Left renal cortex interstitium (tissue), 4 donors: ENCODE measurements at regions not wholly inside any gene's neighbourhood (a gene's known extent, or its start where the extent isn't known, plus 50 kb on each side); places are given as distances from the start of the nearest gene placed in this dataset.

Experiments used
- DNase-seq, 4 donors: peaks; one replicate each; pipeline ENCODE4 v3.0.0-alpha.2; 2013; ENCODE audit warnings: low read depth in 4 of 4, low spot score in 2 of 4, missing footprints in 1 of 4

- no peak for DNase-seq
These were observed 91.2 kb upstream of the KAZN start for GRCh38 chr1:14507262-14507661.

DNA sequence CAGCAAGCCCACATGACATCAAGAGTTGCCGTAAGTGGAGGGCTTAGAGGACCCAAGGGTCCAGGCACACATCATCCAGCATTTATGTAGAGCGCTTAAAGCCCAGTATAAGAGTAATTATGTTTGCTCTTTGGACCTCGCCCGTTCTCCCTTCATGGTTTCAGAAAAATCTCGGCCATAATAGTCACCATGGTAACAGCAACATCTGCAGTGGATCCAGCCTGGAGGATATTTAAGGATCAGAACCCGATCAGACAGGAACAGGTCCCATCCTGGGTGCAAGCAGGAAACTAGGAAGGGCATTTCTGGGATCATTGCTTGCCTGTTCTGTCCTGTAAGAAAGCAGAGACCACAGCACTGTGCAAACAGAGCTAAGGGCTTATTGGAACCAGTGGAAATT lies 89.9 kb upstream of the KAZN start:
- no peak for DNase-seq

GRCh38 chr1:14511166-14511680 lies 87.3 kb upstream of the KAZN start:
- DNase-seq: no peak

- DNase-seq: no peak
These were observed 86.5 kb upstream of the KAZN start for GRCh38 chr1:14511796-14512585.

DNA sequence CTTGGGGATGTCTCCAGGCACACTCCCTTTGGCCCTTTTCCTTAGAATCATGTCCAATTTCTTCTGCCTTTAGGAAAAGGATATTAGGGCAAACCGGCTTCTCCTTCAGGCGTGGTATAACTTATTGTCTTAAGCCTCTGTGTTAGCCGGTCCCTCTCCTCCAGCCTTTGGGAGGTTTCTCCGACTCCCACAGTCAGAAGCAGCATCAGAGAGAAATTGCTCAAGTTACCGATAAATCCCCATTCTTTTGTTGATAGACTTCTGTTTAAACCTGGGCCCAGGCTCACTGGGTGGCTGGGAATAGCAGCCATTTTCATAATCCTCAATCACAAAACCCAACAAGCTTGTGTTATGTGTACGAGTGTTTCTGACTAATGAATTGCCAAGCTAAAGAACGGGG lies 85.4 kb upstream of the KAZN start:
- DNase-seq: no peak

DNA sequence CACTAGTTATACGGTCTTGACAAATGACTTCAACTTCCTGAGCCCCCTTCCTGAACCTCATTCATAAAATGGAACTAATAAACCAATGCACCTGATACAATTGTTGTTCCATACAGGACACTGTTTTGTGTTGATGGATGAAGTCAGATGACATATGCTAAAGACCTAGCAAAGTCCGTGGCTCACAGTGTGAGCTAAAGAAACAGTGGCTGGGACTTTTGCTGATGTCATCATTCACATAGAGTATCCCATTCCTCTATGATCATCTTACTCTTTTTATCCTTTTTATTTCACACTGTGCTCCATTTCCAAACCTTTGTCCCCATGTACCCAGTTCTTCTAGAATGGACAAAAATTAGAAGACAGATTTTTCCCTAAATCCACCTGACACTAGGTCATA lies 83.7 kb upstream of the KAZN start:
- DNase-seq: no peak

- no peak for DNase-seq
These were observed 81.3 kb upstream of the KAZN start for GRCh38 chr1:14516974-14517840.

DNA sequence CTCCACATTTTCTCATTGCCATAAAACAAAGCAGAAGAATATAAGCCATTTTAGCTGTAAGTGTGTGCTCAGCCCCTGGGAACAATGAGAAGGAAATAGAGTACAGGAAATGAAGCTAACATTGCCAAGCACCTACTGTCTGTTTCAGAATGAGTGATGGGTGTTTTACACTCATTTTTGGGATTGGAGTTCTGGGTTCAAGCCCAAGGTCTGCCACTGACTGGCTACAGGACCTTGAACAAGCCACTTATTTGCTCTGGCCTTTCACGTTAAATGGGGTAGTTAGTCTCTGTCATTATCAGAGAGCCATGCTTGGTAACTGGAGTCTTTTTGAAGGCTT lies 80.7 kb upstream of the KAZN start:
- no peak for DNase-seq

DNA sequence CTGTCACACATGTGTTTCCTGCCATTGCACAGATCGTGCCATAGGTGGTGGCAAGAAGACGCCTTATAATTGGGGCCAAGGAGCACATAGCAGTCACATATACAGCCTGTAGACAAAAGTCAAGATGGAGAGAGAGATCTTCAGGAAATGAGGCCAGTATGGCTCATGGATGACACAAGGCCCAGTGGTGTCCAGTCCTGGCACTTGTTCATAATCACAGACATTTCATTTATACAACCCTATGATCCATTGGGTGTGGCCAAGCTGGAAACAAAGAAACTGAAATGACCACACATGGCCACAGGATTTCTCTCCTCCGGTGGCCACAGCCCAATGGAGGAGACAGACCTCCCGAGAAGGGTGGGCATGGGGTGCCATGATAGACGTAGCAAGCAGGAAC lies 78.5 kb upstream of the KAZN start:
- DNase-seq: no peak

GRCh38 chr1:14520514-14521163 lies 77.8 kb upstream of the KAZN start:
- no peak for DNase-seq

- DNase-seq: no peak
These were observed 76.9 kb upstream of the KAZN start for GRCh38 chr1:14521622-14522021.

DNA sequence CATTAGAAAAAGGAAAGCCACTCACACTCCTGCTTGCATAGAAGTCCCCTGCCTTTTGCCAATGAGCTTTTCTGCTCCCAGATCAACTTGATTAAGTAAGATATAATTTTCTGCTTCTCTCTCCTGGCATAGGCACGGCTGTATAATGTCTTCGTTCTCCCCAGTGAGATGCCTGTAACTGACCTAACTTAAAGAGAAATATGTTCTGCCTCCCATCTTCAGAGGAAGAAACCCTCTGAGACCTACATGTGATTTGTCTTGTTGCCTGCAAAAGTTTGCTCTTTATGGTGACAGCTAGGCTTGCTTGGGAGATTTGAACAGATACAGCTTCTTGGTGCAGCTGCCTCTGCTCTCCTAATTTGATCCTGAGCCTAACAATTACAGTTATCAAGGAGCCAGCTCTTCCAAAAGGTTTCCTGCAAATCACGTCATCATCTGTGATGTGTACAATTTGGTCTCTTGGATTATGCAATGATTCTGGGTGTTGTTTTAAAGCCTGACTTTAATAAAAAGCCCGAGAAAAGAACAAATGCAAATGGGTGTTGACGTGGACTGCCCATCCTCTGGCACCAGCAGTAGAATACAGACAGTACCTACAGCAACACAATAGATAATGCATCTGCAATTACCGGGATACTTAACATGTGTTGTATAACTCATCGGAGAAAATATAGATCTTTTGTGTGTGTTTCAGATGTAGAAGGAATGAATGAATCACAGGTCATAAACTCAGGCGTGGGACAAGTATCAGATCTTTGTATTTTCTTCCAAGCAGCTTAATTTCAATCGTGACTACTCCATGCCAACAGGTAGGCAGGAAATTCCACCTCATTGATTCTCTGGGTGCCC lies 76.2 kb upstream of the KAZN start:
- DNase-seq: no peak

GRCh38 chr1:14522926-14523241 lies 75.6 kb upstream of the KAZN start:
- DNase-seq: no peak

DNA sequence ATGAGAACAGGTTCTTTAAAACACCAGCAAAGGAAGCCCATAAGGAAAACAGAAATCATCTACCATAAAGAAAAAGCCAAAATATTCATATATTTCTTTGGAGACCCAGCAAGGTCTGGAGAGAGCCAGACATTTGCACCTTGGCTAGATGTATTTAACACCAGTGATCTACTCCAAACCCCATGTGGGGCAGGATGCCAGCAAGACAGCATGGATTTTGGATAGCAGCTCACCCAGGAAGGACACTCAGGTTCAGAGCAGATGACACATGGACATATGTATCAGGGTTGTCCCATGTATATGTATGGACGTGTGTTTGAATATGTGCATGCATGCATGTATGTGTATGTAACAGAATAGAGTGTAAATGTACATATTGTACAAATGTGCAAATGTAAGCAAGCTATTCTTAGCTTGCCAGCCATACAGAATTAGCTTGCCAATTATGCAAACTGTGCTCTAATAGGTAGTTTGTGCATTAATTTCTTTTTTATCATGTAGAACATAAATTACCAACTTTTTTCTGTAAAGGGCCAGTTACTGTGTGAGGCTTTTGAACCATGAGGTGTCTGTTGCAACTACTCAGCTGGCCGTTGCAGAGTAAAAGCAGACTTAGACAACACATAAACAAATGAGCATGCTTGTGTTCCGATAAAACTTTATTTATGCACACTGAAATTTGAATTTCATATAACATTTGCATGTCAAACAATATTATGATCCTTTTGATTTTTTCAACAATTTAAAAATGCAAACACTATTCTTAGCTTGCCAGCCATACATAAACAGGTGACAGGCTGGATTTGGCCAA lies 73.5 kb upstream of the KAZN start:
- no peak for DNase-seq

GRCh38 chr1:14529475-14529874 lies 69.0 kb upstream of the KAZN start:
- DNase-seq: no peak

- DNase-seq: no peak
These were observed 67.0 kb upstream of the KAZN start for GRCh38 chr1:14531519-14531918.

DNA sequence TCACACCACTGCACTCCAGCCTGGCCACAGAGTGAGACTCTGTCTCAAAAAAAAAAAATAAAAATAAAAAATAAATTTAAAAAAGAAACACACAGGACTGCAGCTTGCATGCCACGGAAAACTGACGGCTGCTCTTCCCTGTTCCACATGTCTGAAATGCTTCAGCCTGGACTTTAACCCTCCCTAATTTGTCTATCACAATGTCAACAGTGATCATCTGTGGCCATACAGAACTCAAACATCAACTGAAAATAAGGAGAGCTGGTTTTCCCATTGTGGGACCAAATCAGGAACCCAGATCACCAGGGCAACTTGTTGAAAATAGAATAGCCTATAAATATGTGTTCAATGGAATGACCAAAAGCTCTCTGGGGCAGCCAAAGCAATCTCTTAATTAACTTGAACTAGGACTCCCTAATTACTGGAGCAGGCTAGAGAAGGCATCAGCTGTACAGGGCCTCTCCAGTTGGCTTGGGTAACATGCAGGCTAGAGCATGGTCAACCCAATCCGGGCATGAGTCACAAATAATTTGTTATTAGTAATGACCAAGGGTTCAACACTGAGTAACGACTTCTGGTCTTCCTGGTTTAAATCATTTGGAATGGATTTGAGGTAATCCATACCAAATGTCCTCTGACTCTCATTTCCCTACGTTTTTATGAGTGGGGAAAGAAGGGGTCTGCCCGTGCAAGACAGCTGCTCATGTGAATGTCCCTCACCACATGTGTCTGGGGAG lies 62.7 kb upstream of the KAZN start:
- DNase-seq: no peak

DNA sequence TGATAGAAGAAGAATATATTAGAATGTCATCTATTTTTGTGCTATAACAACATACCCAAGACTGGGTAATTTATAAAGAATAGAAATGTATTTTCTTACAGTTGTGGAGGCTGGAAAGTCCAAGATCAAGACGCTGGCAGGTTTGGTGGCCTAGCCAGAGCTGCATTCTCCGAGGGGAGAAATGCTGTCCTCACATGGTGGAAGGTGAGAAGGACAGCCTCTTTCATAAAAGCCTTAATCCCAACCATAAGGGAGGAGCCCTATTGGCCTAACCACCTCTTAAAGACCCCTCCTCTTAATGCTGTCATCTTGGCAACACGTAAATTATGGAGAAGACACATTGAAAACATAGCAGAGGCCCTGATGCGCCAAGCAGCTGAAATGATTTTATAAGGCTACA lies 60.1 kb upstream of the KAZN start:
- DNase-seq: no peak

DNA sequence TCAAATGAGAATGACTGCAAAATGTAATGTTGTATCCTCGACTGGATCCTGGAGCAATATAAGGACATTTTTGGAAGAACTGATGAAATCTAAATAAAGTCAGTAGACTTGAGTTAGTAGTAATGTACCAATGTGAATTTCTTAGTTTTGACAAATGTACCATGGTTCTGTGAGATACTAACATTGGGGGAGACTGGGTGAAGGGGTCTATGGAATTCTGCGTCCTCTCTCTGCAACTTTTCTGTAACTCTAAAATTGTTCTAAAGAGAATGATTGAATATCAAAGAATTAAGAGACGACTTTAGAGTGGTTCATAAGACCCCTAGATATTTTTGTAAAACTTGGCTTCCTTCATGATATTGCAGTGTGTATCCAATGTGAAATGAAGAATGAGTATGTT lies 59.2 kb upstream of the KAZN start:
- no peak for DNase-seq
